ENCODE measurements at regions not wholly inside any gene's neighbourhood (a gene's known extent, or its start where the extent isn't known, plus 50 kb on each side); places are given as distances from the start of the nearest gene placed in this dataset.

- TF ChIP-seq CTCF (IDR thresholded peaks at IDR 0.05) (no peak), POLR2A (IDR thresholded peaks at IDR 0.05) (no peak)
Observed at GRCh38 chr5:125333416-125333815, 587.0 kb upstream of the ZNF608 start.

Data from lower leg skin (tissue), 3 donors.